PC-3 (cell line): ENCODE measurements at regions not wholly inside any gene's neighbourhood (a gene's known extent, or its start where the extent isn't known, plus 50 kb on each side); places are given as distances from the start of the nearest gene placed in this dataset.

Source experiments
- ATAC-seq: fragments of 200-7000 bp; cut with Tn5 transposase; 2 replicates; pipeline ENCODE4 v1.9.1; 2020; ENCODE audit warnings: mild to moderate bottlenecking, moderate library complexity
- BruUV-seq: library from RNA; stranded (reverse); fragments of 400-500 nt; replicated peaks from 2 replicates; lab custom pipeline; 2021; lab: Mats Ljungman, UMichigan
- CTCF ChIA-PET: fragments of 300-600 bp; sonication (Branson Sonifier 250); formaldehyde crosslinking; loops from one replicate; lab custom pipeline; 2022; ENCODE audit warnings: antibody characterized with exemption; lab: Charles Lee
- POLR2A ChIA-PET: fragments of 300-600 bp; sonication (Branson Sonifier 250); formaldehyde crosslinking; loops from one replicate; lab custom pipeline; 2022; ENCODE audit warnings: antibody characterized with exemption; ENCODE audit not compliant: unreplicated experiment; lab: Charles Lee
- DNase-seq: peaks from one replicate; pipeline ENCODE4 v3.0.0-alpha.2; 2015
- H2AFZ ChIP-seq: fragments of 300-600 bp; sonication (generic); 2 replicates; pipeline ENCODE4 v1.6.0; 2016; ENCODE audit warnings: antibody characterized with exemption, low read length
- H3F3A ChIP-seq: fragments of 300-600 bp; sonication (generic); one replicate; pipeline ENCODE4 v1.6.0; 2017; ENCODE audit warnings: antibody characterized with exemption, low read length, control low read depth, mild to moderate bottlenecking; ENCODE audit not compliant: unreplicated experiment
- H3K27ac ChIP-seq: fragments of 300-600 bp; sonication (generic); 2 replicates; pipeline ENCODE4 v1.5.1; 2016; ENCODE audit warnings: mild to moderate bottlenecking, low read length
- H3K27me3 ChIP-seq: fragments of 300-600 bp; sonication (generic); 2 replicates; pipeline ENCODE4 v1.6.1; 2016; ENCODE audit warnings: low read length, mixed read lengths
- H3K36me3 ChIP-seq: fragments of 300-600 bp; sonication (generic); 2 replicates; pipeline ENCODE4 v1.6.1; 2016; ENCODE audit warnings: low read depth, mixed run types, low read length, mixed read lengths
- H3K4me1 ChIP-seq: fragments of 300-600 bp; sonication (generic); 2 replicates; pipeline ENCODE4 v1.5.1; 2016; ENCODE audit warnings: low read length; ENCODE audit not compliant: insufficient read depth
- H3K4me2 ChIP-seq: fragments of 300-600 bp; sonication (generic); 2 replicates; pipeline ENCODE4 v1.6.0; 2016; ENCODE audit warnings: low read length
- H3K4me3 ChIP-seq: fragments of 300-600 bp; sonication (generic); 2 replicates; pipeline ENCODE4 v1.5.1; 2016; ENCODE audit warnings: mild to moderate bottlenecking, low read length, mixed read lengths
- H3K79me2 ChIP-seq: fragments of 300-600 bp; sonication (generic); 2 replicates; pipeline ENCODE4 v1.6.1; 2017; ENCODE audit warnings: low read length, mixed read lengths
- H3K9ac ChIP-seq: fragments of 300-600 bp; sonication (generic); 2 replicates; pipeline ENCODE4 v1.6.0; 2016; ENCODE audit warnings: mild to moderate bottlenecking, low read length
- H3K9me2 ChIP-seq: fragments of 300-600 bp; sonication (generic); replicated peaks from 2 replicates; pipeline ENCODE4 v1.6.1; 2016; ENCODE audit warnings: mixed run types, low read length, mixed read lengths
- H3K9me3 ChIP-seq: fragments of 300-600 bp; sonication (generic); 2 replicates; pipeline ENCODE4 v1.6.1; 2016; ENCODE audit warnings: low read length, mixed read lengths
- H4K20me1 ChIP-seq: fragments of 300-600 bp; sonication (generic); 2 replicates; pipeline ENCODE4 v1.6.1; 2016; ENCODE audit warnings: low read length, mixed read lengths
- CTCF ChIP-seq: fragments of 300-600 bp; sonication (generic); conservative IDR thresholded peaks from 2 replicates; pipeline ENCODE4 v1.5.1; 2017; ENCODE audit warnings: antibody characterized with exemption, low read depth, mild to moderate bottlenecking, low read length
- EZH2 ChIP-seq: fragments of 300-600 bp; sonication (generic); IDR thresholded peaks from one replicate; pipeline ENCODE4 v1.6.1; 2017; ENCODE audit warnings: antibody characterized with exemption, mild to moderate bottlenecking, low read length; ENCODE audit not compliant: unreplicated experiment
- EZH2phosphoT487 ChIP-seq: fragments of 300-600 bp; sonication (generic); IDR thresholded peaks from 2 replicates; pipeline ENCODE4 v1.6.1; 2018; ENCODE audit warnings: mild to moderate bottlenecking, antibody characterized with exemption, low read length, borderline replicate concordance
- intact Hi-C: fragments of 100-400 bp; cut with micrococcal nuclease; formaldehyde crosslinking; loops from 2 replicates; pipeline ENCODE4 v1.9.0; 2023

GRCh38 chr7:28270536-28270935 is 89.9 kb upstream of the JAZF1 start:
- ATAC-seq = no peak
- no peaks in the 10 kb centered on the region for H3K9me2 ChIP-seq
- no peaks in the 10 kb centered on the region for H3F3A ChIP-seq
- BruUV-seq = no TSS peak
- CTCF ChIA-PET = no interaction called here
- intact Hi-C loops = no loop called here
- no peak overlapping the region for H3K9ac ChIP-seq
- no peak overlapping the region for H3K4me2 ChIP-seq
- H3K27me3 ChIP-seq = no peaks in the 10 kb centered on the region
- H2AFZ ChIP-seq = no peak overlapping the region
- H3K27ac ChIP-seq = no peak overlapping the region
- H4K20me1 ChIP-seq = no peaks in the 10 kb centered on the region
- H3K4me1 ChIP-seq = no peaks in the 10 kb centered on the region
- H3K36me3 ChIP-seq = no peaks in the 10 kb centered on the region
- POLR2A ChIA-PET = no interaction called here
- H3K79me2 ChIP-seq = no peaks in the 10 kb centered on the region
- H3K4me3 ChIP-seq = no peak overlapping the region
- no peak for TF ChIP-seq CTCF
- TF ChIP-seq EZH2phosphoT487 = no peak
- no peak for TF ChIP-seq EZH2
- H3K9me3 ChIP-seq = no peaks in the 10 kb centered on the region
- DNase-seq = no peak

- ATAC-seq (peak; percentile 49; the same call in 1 of the 2 replicates), DNase-seq (peak; percentile 17)
- TF ChIP-seq EZH2 = no peak
- peak; percentile 62 for TF ChIP-seq CTCF
- Histone ChIP-seq H3K36me3 (no peaks in the 10 kb centered on the region), H3K27ac (no peak overlapping the region), H3K79me2 (no peaks in the 10 kb centered on the region), H3K4me2 (no peak overlapping the region), H3K9me2 (no peaks in the 10 kb centered on the region), H3F3A (no peaks in the 10 kb centered on the region), H3K27me3 (no peaks in the 10 kb centered on the region), H2AFZ (no peak overlapping the region), H3K4me3 (no peak overlapping the region), H3K9me3 (no peaks in the 10 kb centered on the region), H3K9ac (no peak overlapping the region), H3K4me1 (no peaks in the 10 kb centered on the region), H4K20me1 (no peaks in the 10 kb centered on the region)
- ChIA-PET POLR2A (no interaction called here), CTCF (no interaction called here)
- intact Hi-C loops = no loop called here
- BruUV-seq = no TSS peak
Measured at GRCh38 chr7:28272461-28272877, 91.9 kb upstream of the JAZF1 start.

DNA sequence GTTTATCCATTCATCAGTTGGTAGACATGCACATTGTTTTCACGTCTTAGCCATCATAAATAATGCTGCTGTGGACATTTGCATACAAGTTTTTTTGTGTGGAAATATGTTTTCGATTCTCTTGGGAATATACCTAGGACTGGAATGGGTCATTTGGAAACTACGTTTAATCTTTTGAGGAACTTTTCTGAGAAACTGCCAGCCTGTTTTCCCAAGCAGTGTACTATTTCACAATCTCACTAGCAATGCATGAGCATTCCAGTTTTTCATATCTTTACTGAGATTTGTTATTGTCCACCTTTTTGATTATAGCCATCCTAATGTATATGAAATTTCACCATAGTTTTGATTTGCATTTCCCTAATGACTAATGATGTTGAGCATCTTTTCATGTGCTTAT is 95.7 kb upstream of the JAZF1 start:
- CTCF ChIA-PET = no interaction called here

More for the DNA sequence above, 95.7 kb upstream of the JAZF1 start:
- no peak overlapping the region for H3K9ac ChIP-seq
- no TSS peak for BruUV-seq
- H4K20me1 ChIP-seq = no peaks in the 10 kb centered on the region
- intact Hi-C loops = no loop called here
- no peaks in the 10 kb centered on the region for H3K79me2 ChIP-seq
- POLR2A ChIA-PET = no interaction called here
- no peaks in the 10 kb centered on the region for H3K9me2 ChIP-seq
- no peak overlapping the region for H2AFZ ChIP-seq
- ATAC-seq (no peak), DNase-seq (no peak)
- no peak overlapping the region for H3K27ac ChIP-seq
- no peaks in the 10 kb centered on the region for H3K36me3 ChIP-seq
- no peak for TF ChIP-seq EZH2
- no peak for TF ChIP-seq EZH2phosphoT487
- TF ChIP-seq CTCF = no peak
- no peak overlapping the region for H3K4me2 ChIP-seq
- H3K27me3 ChIP-seq = no peaks in the 10 kb centered on the region
- no peaks in the 10 kb centered on the region for H3K9me3 ChIP-seq
- no peaks in the 10 kb centered on the region for H3K4me1 ChIP-seq
- no peak overlapping the region for H3K4me3 ChIP-seq
- H3F3A ChIP-seq = no peaks in the 10 kb centered on the region
